ENCODE measurements at regions not wholly inside any gene's neighbourhood (a gene's known extent, or its start where the extent isn't known, plus 50 kb on each side); places are given as distances from the start of the nearest gene placed in this dataset.

GRCh38 chr6:22621701-22622100 is 52.3 kb downstream of the HDGFL1 start:
- no peak overlapping the region for H3K27ac ChIP-seq
- peaks cover 0 to 5% (median 3%) of the 10 kb centered on the region in 4 donors for H3K9me3 ChIP-seq
- H3K27me3 ChIP-seq = no peaks in the 10 kb centered on the region
- H3K4me1 ChIP-seq = no peaks in the 10 kb centered on the region
- DNase-seq = no peak
- intact Hi-C loops (cut with DNase I) = no loop called here
- no peak overlapping the region for H3K4me3 ChIP-seq
- H3K36me3 ChIP-seq = no peaks in the 10 kb centered on the region
- TF ChIP-seq POLR2AphosphoS5 (IDR thresholded peaks at IDR 0.05) (no peak), EP300 (IDR thresholded peaks at IDR 0.05) (no peak), POLR2A (IDR thresholded peaks at IDR 0.05) (no peak)
- TF ChIP-seq, protein P1, sequence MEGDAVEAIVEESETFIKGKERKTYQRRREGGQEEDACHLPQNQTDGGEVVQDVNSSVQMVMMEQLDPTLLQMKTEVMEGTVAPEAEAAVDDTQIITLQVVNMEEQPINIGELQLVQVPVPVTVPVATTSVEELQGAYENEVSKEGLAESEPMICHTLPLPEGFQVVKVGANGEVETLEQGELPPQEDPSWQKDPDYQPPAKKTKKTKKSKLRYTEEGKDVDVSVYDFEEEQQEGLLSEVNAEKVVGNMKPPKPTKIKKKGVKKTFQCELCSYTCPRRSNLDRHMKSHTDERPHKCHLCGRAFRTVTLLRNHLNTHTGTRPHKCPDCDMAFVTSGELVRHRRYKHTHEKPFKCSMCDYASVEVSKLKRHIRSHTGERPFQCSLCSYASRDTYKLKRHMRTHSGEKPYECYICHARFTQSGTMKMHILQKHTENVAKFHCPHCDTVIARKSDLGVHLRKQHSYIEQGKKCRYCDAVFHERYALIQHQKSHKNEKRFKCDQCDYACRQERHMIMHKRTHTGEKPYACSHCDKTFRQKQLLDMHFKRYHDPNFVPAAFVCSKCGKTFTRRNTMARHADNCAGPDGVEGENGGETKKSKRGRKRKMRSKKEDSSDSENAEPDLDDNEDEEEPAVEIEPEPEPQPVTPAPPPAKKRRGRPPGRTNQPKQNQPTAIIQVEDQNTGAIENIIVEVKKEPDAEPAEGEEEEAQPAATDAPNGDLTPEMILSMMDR (IDR thresholded peaks at IDR 0.05) = no peak

DNA sequence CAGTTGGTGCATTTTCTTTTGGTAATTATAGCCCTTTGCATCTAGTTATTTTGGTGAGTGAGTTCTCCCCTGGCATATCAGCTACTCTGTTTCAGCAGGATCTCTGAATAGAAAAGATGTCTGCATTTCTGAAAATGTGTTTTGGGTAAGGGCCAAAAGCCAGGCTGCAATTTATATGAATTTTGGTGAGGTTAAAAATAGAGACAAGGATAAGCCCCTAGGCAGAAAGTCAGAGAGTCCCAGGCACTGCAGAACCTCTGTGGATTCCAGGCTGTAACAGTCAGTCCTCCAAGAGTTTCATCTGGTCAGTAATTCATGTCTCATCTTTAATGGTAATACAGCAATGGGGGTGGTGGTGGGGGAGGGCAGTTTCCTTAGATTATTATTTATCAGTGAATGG is 53.0 kb downstream of the HDGFL1 start:
- TF ChIP-seq EP300 (IDR thresholded peaks at IDR 0.05) = no peak
- no peak overlapping the region for H3K27ac ChIP-seq
- H3K36me3 ChIP-seq = no peaks in the 10 kb centered on the region
- peaks cover 3 to 5% (median 3%) of the 10 kb centered on the region in 4 donors for H3K9me3 ChIP-seq
- H3K27me3 ChIP-seq = no peaks in the 10 kb centered on the region
- DNase-seq = no peak
- intact Hi-C loops (cut with DNase I) = no loop called here
- no peak overlapping the region for H3K4me3 ChIP-seq
- no peaks in the 10 kb centered on the region for H3K4me1 ChIP-seq

GRCh38 chr6:22622813-22623212 is 53.4 kb downstream of the HDGFL1 start:
- TF ChIP-seq POLR2AphosphoS5 (IDR thresholded peaks at IDR 0.05) = no peak
- TF ChIP-seq EP300 (IDR thresholded peaks at IDR 0.05) = no peak
- TF ChIP-seq, protein P1 (IDR thresholded peaks at IDR 0.05) = no peak
- no peak for TF ChIP-seq POLR2A (IDR thresholded peaks at IDR 0.05)
- Histone ChIP-seq H3K27ac (no peak overlapping the region), H3K4me3 (no peak overlapping the region), H3K36me3 (no peaks in the 10 kb centered on the region), H3K4me1 (no peaks in the 10 kb centered on the region), H3K9me3 (peaks cover 3 to 5% (median 3%) of the 10 kb centered on the region in 4 donors), H3K27me3 (no peaks in the 10 kb centered on the region)
- no peak for DNase-seq
- 81 to 84% methylated on average over 3 of the region's 3 CpGs for WGBS, 2 donors
- intact Hi-C loops (cut with DNase I) = no loop called here

- Histone ChIP-seq H3K9me3 (peaks cover 0 to 3% (median 2%) of the 10 kb centered on the region in 4 donors), H3K27me3 (no peaks in the 10 kb centered on the region), H3K4me1 (peaks cover 0 to 3% (median 0%) of the 10 kb centered on the region in 4 donors), H3K36me3 (no peaks in the 10 kb centered on the region), H3K4me3 (no peak overlapping the region), H3K27ac (no peak overlapping the region)
- TF ChIP-seq POLR2A (IDR thresholded peaks at IDR 0.05) (no peak), POLR2AphosphoS5 (IDR thresholded peaks at IDR 0.05) (no peak), EP300 (IDR thresholded peaks at IDR 0.05) (no peak)
- TF ChIP-seq, protein P1 (IDR thresholded peaks at IDR 0.05) = no peak
- intact Hi-C loops (cut with DNase I) = no loop called here
- DNase-seq = no peak
- WGBS, 2 donors = 81 to 90% methylated on average over 2 of the region's 2 CpGs
These were observed 58.3 kb downstream of the HDGFL1 start for GRCh38 chr6:22627644-22628043.

DNA sequence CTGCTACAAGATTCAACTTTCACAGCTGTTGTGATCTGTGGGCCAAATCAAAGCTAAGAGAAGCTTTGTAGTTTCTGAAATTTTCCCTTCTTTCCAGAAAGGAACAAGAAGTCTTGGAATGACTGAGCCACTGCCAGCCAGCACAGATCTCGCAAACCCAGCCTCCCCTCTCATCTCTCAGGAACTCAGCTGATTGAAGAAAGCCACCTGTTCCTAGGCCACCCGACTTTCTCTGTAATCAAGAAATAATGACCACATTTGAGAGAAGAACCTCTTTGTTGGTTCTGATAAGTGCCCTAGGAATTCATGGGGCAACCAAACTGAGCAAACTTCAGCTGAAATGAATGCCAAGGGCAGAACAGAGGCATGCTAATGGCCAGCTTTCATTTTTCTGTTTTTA is 61.7 kb downstream of the HDGFL1 start:
- WGBS, 2 donors = 58 to 67% methylated on average over 2 of the region's 2 CpGs

More for the DNA sequence above, 61.7 kb downstream of the HDGFL1 start:
- Histone ChIP-seq H3K27ac (no peak overlapping the region), H3K36me3 (no peaks in the 10 kb centered on the region), H3K4me1 (peaks cover 0 to 3% (median 0%) of the 10 kb centered on the region in 4 donors), H3K27me3 (no peaks in the 10 kb centered on the region), H3K9me3 (peaks cover 0 to 3% (median 1%) of the 10 kb centered on the region in 4 donors), H3K4me3 (no peak overlapping the region)
- intact Hi-C loops (cut with DNase I) = no loop called here
- TF ChIP-seq POLR2AphosphoS5 (IDR thresholded peaks at IDR 0.05) (no peak), POLR2A (IDR thresholded peaks at IDR 0.05) (no peak), EP300 (IDR thresholded peaks at IDR 0.05) (no peak)
- TF ChIP-seq, protein P1 (IDR thresholded peaks at IDR 0.05) = no peak
- DNase-seq = no peak

Measured in sigmoid colon (tissue), 6 donors.